NCI-H1436 treated with DMSO at 0.1 percent for 48 hours (cell line): ENCODE measurements at regions not wholly inside any gene's neighbourhood (a gene's known extent, or its start where the extent isn't known, plus 50 kb on each side); places are given as distances from the start of the nearest gene placed in this dataset.

ENCODE experiments used
- DNase-seq: peaks from one replicate; lab custom pipeline; 2025; lab: John Stamatoyannopoulos, UW

DNA sequence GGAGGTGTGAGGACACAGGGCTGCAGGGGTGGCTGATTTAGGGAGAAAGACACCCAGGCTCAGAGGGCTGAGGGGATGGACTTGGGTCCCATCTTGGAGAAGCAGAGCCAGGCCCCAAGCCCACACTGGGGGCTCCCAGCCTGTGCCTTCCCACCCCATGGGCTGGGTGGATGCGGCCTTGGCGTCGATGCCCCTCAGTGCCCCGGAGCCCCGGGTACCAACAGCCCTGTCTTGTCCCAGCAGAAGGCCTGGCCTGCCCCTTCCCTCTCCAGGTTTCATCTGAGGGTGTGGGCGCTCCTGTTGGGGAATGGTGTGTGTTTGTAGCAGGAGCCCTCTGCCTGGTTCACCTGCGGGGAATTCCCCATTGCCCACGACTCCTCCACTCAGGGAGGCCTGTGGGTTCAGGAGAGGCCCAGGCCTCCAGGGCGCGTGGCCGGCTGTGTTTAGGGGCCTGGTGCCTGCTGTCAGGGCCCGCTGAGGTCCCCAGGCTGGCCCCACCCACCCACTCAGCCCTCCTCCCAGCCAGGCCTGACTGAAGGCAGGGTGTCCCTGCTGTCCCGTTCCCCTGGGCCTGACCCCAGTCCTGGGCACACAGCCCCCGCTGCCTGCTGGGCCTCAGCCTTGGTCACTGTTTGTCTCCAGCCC, 51.1 kb upstream of the BEGAIN start:
- DNase-seq, result no peak

DNA sequence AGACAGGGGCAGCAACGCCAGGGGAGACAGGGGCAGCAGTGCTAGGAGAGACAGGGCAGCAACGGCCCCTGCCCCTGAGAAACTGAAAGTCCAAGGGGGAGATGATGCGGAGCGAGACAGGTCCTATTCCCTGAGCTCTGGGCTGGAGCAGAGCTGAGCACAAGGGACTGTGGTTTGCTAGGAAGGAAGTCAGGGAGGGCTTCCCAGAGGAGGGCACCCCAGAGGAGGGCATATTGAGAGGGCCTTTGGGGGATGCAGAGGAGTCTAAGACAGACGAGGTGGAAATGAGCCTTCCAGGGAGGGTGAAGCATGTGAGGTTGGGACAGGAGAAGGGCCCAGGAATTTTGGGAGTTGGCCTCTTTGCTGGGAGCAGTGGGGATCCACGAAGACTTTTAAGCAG, 52.1 kb upstream of the BEGAIN start:
- DNase-seq, result no peak

DNA sequence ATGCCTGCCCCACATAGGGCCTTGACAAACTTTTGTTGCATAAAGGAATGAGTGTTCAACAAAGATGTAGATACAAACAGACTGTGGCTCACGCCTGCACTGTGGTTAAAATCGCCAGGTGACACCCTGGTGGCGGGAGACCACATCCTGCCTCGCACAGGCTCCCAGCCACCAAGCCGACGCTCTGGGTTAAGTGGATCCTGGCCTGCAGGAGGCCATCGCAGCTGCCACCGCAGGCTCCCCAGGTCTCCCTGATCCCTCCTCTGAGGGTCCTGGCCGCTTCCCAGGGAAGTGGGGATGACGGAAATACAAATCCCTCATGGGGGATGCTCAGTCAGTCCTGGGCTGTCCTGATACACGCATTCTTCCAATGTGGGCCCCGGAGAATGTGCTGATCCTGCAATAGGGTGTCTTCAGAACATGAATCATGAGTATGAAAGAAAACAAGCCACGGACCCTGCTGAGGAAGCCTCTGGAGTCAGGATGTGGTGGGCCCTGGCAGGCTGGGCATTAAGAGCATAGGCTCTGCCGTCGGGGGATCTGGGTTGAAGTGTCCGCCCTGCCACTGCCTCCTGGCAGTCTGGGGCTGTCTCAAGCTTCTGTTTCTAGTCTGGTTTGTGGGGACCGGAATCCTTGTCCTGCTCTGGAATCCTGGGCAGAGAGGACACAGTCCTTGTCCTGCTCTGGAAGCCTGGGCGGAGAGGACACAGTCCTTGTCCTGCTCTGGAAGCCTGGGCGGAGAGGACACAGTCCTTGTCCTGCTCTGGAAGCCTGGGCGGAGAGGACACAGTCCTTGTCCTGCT, 53.5 kb upstream of the BEGAIN start:
- no peak for DNase-seq

DNA sequence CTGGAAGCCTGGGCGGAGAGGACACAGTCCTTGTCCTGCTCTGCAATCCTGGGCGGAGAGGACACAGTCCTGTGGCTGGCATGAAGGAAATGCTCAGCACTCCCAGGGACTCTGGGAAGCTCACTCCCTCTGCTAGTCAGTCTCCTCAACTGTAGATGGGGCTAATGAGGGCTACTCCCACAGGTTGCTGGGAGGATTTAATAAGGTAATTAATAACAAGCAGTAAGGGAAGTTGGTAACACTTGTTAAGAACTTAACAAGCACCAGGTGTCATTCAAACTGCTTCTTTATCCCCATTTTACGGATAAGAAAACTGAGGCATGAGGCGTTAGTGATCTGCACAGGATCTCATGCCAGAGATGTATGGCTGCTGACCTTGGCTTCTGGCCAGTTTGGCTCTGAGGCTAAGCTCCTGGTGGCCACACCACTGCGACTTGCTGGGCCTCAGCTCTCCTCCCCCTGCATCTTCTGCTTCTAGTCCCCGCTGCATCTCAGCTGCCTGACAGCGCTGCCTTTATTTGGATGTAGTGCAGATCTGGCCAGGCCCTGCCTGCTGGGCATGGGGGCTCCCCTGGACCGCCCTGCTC, 54.1 kb upstream of the BEGAIN start:
- DNase-seq, result no peak

DNA sequence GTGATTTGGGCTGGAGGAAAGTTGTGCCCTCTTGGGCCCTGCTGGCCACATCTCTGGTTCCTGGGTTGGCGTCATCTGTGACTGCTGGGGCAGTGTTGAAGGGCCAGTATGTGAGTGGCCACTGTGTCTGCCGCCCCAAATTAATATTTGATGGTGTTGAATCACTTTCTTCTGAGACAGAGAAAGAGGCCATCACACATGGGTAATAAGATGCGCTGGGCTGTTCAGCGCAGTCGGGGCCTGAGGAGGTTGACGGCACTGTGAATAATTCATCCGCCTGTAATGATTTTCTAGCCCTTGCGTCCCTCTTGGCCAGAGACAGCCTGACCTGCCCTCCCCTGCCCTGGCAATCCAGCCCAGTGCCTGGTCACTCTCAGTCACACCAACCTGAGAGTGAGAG, 56.2 kb upstream of the BEGAIN start:
- no peak for DNase-seq

GRCh38 chr14:100644383-100644782, 57.2 kb upstream of the BEGAIN start:
- DNase-seq, result no peak

DNA sequence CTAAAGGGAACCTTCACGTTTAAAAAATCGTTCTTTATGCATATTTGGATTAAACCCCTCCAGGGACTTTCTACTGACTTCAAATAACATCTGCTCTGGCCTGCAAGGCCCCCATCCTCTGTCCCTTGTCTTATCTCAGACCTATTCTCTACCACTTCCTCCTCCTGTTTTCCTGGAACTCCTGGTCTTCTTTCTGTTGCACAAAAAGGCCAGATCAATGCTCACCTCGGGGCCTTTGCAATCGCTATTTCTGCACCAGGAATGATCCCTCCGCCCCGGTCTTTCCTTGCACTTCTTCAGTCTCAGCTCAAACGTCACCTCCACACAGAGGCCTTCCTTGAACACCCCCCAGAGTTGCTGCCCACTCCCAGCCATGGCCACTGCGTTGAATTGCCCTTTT, 57.6 kb upstream of the BEGAIN start:
- no peak for DNase-seq

GRCh38 chr14:100645196-100645981, 58.2 kb upstream of the BEGAIN start:
- DNase-seq, result peak; percentile 17

- DNase-seq, result no peak
Observed at GRCh38 chr14:100645982-100646314, 58.7 kb upstream of the BEGAIN start.

DNA sequence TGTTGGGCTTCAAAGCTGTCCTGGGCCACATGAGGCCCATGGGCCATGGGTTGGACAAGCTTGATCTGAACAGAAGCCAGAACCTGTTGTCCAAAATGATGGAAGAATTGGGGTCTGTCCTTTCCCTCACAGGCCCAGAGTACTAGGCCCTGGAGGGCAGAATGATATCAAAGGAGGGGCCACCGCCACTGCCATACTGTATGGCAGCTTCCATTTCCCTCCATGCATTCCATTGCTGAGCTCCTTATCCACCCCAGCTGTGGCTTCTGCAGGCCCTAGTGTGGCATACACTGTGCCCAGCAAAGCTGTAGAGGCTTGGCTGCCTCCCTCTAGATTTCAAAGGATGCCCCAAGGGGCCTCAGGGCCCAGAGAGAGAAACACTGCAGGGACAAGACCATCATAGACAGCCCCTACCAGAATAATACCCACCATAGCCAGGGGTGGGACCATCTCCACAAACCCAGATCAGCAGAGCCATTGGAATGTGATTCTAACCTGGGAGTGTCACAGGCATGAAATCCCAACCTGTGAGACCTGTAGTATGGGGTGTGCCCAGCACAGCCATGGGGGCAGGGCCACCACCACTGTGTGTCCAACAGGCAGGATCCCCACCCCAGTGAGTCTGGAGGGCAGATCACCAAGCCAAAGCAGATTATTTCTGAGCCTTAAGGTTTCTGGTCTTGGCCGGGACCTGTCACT, 61.4 kb upstream of the BEGAIN start:
- no peak for DNase-seq

GRCh38 chr14:100649173-100649519, 61.9 kb upstream of the BEGAIN start:
- DNase-seq, result no peak

- DNase-seq, result no peak
Observed at GRCh38 chr14:100651999-100652508, 64.8 kb upstream of the BEGAIN start.

DNA sequence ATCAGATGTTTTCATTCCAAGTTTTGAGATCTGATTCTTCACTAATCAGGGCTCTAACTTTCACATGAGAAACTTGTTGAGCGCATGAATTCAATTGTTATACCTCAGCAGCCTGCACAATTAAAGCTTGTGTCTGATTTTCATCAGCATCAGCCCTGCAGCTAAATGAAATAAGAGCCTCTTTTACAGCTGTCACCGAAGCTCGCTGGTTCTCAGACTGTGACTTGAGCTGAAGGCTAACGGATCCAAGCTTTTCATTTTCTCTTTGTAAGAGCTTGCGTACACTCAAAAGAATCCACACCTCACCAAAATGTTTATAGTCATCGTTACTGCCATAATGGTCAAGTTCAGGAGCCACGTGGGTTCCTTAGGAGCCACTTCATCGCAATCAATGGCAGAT, 65.5 kb upstream of the BEGAIN start:
- DNase-seq, result no peak

GRCh38 chr14:100653409-100653808, 66.2 kb upstream of the BEGAIN start:
- DNase-seq, result no peak

DNA sequence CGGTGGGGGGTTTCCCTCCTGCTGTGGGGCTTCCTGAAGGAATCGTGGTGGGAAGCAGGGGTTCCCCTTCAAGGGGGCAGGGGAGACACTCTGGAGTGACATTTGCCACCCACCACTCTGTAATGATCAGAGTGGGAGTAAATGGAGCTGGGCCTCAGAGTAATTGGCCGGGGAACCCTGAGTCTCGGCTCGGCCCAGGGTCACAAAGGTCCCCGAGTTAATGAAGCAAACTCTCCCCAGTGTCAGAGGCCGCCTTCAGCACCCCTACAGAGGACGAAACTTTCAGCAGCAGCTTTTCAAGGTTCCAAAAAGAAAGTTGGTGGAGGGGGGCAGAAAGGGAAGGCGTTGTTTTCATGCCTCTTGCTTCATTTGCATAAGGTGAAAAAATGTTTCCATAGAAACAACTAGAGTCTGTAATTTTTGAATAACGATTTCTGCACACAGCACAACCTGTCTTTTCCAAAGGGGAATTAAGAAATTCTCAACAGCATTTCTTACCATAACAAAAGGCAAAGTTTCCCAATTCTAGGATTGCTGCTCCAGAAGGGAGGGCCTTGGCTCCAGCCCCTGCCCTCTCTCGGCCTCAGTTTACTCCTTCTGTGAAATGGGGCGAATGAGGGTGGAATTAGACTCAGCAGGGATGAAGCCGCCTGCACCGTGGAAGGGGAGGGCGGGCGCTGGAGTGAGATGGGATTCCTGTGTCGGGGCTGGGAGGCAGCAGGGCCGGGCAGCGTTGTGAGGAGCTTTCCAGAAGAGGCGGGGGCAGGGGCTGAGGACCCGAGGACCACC, 67.0 kb upstream of the BEGAIN start:
- no peak for DNase-seq

DNA sequence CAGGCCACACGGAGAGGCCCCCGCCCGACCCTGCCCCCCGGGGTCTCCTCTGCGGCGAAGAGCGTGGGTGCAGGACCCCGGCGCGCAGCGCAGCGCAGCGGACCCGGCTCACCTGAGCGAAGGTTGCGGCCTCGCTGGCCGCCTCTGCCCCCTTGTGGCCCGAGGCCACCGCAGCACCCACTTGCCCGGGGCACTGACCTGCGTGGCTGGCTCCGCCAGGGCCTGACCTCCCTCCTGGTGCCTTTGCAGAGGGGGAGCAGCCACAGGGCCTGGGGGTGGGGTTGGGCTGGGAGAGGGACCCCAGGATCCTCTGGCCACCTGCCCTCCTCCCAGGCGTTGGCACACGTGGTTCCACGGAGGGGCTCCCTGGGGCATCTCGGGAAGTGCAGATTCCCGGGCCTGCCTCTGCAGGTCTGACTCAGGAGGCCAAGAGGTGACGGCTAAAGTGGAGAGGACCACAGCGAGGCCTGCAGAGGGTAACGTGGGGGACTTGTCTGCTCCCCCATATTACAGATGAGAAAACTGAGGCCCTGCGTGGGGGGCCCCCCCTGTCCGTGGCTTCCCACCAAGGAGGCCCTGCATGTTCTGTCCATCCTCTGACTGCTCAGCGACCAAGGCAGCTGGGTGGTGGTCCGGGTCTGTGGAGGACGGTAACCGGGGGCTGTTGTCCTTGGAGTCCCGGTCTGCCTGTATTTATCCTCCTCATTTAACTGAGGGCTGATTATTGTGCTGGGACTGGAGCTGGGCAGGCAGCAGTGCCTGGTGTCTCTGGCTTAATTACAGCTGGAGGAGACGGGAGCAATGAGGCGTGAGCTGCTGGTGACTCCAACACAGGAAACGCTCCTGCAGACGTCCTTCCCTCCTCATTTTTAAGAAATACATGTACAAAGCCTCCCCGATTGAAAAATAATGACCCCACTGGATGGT, 67.9 kb upstream of the BEGAIN start:
- DNase-seq, result no peak

DNA sequence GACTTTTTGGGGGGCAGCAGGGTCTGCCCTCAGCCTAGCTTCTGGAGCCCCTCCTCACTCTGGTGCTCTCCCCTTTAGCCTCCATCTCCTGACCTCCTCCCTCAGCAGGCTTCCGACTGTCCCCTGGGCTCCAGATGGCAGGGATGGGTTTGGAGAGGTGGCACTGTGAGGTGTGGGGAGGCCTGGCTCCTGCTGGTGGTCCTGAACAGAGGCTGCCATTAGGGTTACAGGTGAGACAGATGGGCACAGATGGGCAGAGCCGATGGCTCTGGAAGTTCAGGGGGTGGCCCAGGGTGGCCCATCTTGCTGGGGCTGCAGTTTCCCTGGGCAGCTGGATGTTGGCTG, 68.5 kb upstream of the BEGAIN start:
- DNase-seq, result no peak

DNA sequence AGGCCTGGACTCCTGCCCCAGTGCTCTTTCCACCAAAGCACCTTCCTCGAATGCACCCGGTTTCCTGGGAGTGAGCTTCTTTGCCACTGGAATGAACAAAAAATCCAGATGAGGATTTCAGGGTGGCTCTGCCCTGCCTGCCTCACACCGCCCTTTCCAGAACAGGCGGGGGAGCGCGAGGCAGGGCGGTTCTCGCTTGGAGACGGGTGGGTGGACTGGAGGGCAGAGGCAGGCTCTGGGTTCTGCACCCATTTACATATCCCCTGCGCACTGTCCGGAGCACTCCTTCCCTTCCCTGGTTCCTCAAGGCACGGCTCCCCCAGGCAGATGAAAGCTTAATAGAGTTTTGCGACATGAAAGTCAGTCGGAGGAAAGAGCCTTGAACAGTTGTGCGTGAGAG, 69.7 kb upstream of the DLK1 start:
- DNase-seq, result no peak

DNA sequence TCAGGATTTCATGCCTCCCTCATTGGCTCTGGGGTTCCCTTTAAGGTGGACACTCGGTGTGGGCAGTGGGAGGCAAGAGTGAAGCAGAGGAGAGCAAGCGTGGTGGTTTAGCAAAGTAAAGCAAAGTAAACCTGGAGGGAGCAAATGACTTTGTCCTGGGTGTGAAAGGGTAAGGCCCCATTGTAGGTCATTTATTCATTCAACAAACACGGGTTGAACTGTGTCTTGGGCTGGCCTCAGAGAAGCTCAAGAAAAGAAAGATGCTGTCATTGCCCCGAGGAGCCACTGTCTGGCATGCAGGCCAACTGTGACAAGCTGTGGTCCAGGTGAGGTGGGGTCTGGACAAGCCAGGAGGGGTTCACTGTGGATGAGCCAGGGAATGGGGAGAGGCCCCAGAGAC, 68.9 kb upstream of the DLK1 start:
- no peak for DNase-seq

- DNase-seq, result peak; percentile 40
Observed at GRCh38 chr14:100658181-100658886, 68.4 kb upstream of the DLK1 start.
